ENCODE measurements at regions not wholly inside any gene's neighbourhood (a gene's known extent, or its start where the extent isn't known, plus 50 kb on each side); places are given as distances from the start of the nearest gene placed in this dataset.

- no peak for DNase-seq
These were observed 107.7 kb upstream of the POU2AF2 start for GRCh38 chr11:111137846-111138245.

GRCh38 chr11:111135778-111136570 is 109.6 kb upstream of the POU2AF2 start:
- DNase-seq: no peak

GRCh38 chr11:111135101-111135500 is 110.4 kb upstream of the POU2AF2 start:
- DNase-seq: no peak

GRCh38 chr11:111128076-111128870 is 117.3 kb upstream of the POU2AF2 start:
- no peak for DNase-seq

GRCh38 chr11:111124724-111125123 is 120.8 kb upstream of the POU2AF2 start:
- DNase-seq: no peak

- no peak for DNase-seq
These were observed 121.8 kb upstream of the POU2AF2 start for GRCh38 chr11:111123463-111124398.

GRCh38 chr11:111120696-111121302 is 124.7 kb upstream of the POU2AF2 start:
- DNase-seq: no peak

GRCh38 chr11:111120161-111120560 is 125.4 kb upstream of the POU2AF2 start:
- no peak for DNase-seq

GRCh38 chr11:111119751-111120150 is 125.8 kb upstream of the POU2AF2 start:
- no peak for DNase-seq

- DNase-seq: no peak
These were observed 129.6 kb upstream of the POU2AF2 start for GRCh38 chr11:111115890-111116289.

GRCh38 chr11:111114091-111114490 is 131.4 kb upstream of the POU2AF2 start:
- no peak for DNase-seq

- DNase-seq: no peak
These were observed 132.9 kb upstream of the POU2AF2 start for GRCh38 chr11:111112614-111113013.

GRCh38 chr11:111107501-111107900 is 138.0 kb upstream of the POU2AF2 start:
- DNase-seq: no peak

GRCh38 chr11:111106641-111107040 is 138.9 kb upstream of the POU2AF2 start:
- no peak for DNase-seq

- DNase-seq: no peak
These were observed 140.0 kb upstream of the POU2AF2 start for GRCh38 chr11:111105566-111105965.

- no peak for DNase-seq
These were observed 141.3 kb upstream of the POU2AF2 start for GRCh38 chr11:111104185-111104584.

GRCh38 chr11:111101881-111102280 is 143.6 kb upstream of the POU2AF2 start:
- DNase-seq: no peak

- DNase-seq: no peak
These were observed 146.4 kb upstream of the POU2AF2 start for GRCh38 chr11:111099028-111099713.

- DNase-seq: no peak
These were observed 147.4 kb upstream of the POU2AF2 start for GRCh38 chr11:111098091-111098490.

GRCh38 chr11:111097191-111097590 is 148.3 kb upstream of the POU2AF2 start:
- DNase-seq: no peak

GRCh38 chr11:111095327-111095726 is 150.2 kb upstream of the POU2AF2 start:
- DNase-seq: no peak

- DNase-seq: no peak
These were observed 152.5 kb upstream of the POU2AF2 start for GRCh38 chr11:111093061-111093460.

All from NCI-H2107 (cell line).